Hepatocyte (in vitro differentiated cells): ENCODE measurements at regions not wholly inside any gene's neighbourhood (a gene's known extent, or its start where the extent isn't known, plus 50 kb on each side); places are given as distances from the start of the nearest gene placed in this dataset.

Experiments
- CTCF ChIP-seq: fragments of 200-600 bp; sonication (generic); IDR thresholded peaks from 2 replicates; pipeline ENCODE4 v1.5.1; 2016; ENCODE audit warnings: antibody characterized with exemption, mild to moderate bottlenecking; ENCODE audit not compliant: poor library complexity
- EZH2 ChIP-seq: fragments of 200-600 bp; sonication (generic); IDR thresholded peaks from 2 replicates; pipeline ENCODE4 v1.6.1; 2016; ENCODE audit warnings: antibody characterized with exemption, mild to moderate bottlenecking, borderline replicate concordance

DNA sequence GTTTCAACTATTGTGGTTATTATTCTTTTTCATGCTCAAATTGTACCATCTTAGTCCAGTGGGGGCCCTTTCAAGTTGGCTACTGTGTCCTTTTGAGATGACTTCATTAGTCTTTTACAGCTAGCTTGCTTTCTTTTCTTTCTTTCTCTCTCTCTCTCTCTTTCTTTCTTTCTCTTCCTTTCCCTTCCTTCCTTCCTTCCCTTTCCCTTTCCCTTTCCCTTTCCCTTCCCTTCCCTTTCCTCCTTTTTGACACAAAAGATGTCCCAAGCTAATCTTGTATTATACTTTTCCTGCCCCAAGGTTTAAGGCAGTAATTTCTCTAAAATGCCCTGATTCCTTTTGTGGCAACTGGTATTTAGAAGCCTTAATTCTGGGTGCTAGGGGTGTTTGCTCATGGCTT is 213.0 kb upstream of the TBC1D5 start:
- TF ChIP-seq CTCF (no peak), EZH2 (no peak)
